Neural cell (in vitro differentiated cells): ENCODE measurements at regions not wholly inside any gene's neighbourhood (a gene's known extent, or its start where the extent isn't known, plus 50 kb on each side); places are given as distances from the start of the nearest gene placed in this dataset.

Source experiments
- H2AFZ ChIP-seq: fragments of 200-600, 300-800 bp; sonication (generic), shearing (Covaris generic); 2 replicates; pipeline ENCODE4 v1.6.0; 2014; ENCODE audit warnings: low read depth, mild to moderate bottlenecking, antibody characterized with exemption, low read length, moderate library complexity
- H3F3A ChIP-seq: fragments of 200-600 bp; shearing (Covaris generic); 2 replicates; pipeline ENCODE4 v1.6.1; 2016; ENCODE audit warnings: mild to moderate bottlenecking, moderate library complexity, mixed read lengths, antibody characterized with exemption, low read length; ENCODE audit not compliant: insufficient read depth, poor library complexity, severe bottlenecking
- H3K27ac ChIP-seq: fragments of 200-600, 300-800 bp; sonication (generic), shearing (Covaris generic); 2 replicates; pipeline ENCODE4 v1.5.1; 2014; ENCODE audit warnings: mild to moderate bottlenecking, low read length, moderate library complexity
- H3K27me3 ChIP-seq: fragments of 300-800, 200-600 bp; sonication (generic), shearing (Covaris generic); 2 replicates; pipeline ENCODE4 v1.6.0; 2014; ENCODE audit warnings: mild to moderate bottlenecking, low read depth, low read length, moderate library complexity; ENCODE audit not compliant: insufficient read depth
- H3K36me3 ChIP-seq: fragments of 300-800, 200-600 bp; sonication (generic), shearing (Covaris generic); 2 replicates; pipeline ENCODE4 v1.5.1; 2014; ENCODE audit warnings: mild to moderate bottlenecking, antibody characterized with exemption, low read length, moderate library complexity; ENCODE audit not compliant: insufficient read depth
- H3K4me2 ChIP-seq: fragments of 300-800, 200-600 bp; sonication (generic), shearing (Covaris generic); 2 replicates; pipeline ENCODE4 v1.6.0; 2014; ENCODE audit warnings: mild to moderate bottlenecking, low read length
- H3K4me3 ChIP-seq: fragments of 300-800, 200-600 bp; sonication (generic), shearing (Covaris generic); 2 replicates; pipeline ENCODE4 v1.5.1; 2014; ENCODE audit warnings: mild to moderate bottlenecking, low read length, moderate library complexity
- H3K79me2 ChIP-seq: fragments of 200-600 bp; shearing (Covaris generic); replicated peaks from 2 replicates; pipeline ENCODE4 v1.6.0; 2014; ENCODE audit warnings: mild to moderate bottlenecking, low read length, moderate library complexity; ENCODE audit not compliant: insufficient read depth
- H3K9ac ChIP-seq: fragments of 300-800, 200-600 bp; sonication (generic), shearing (Covaris generic); 2 replicates; pipeline ENCODE4 v1.6.1; 2016; ENCODE audit warnings: mild to moderate bottlenecking, low read length, mixed read lengths
- H3K9me2 ChIP-seq: fragments of 200-600 bp; shearing (Covaris generic); 2 replicates; pipeline ENCODE4 v1.6.1; 2016; ENCODE audit warnings: mild to moderate bottlenecking, low read length, mixed read lengths; ENCODE audit not compliant: insufficient read depth
- H3K9me3 ChIP-seq: fragments of 200-600, 300-800 bp; sonication (generic), shearing (Covaris generic); 2 replicates; pipeline ENCODE4 v1.6.1; 2016; ENCODE audit warnings: mild to moderate bottlenecking, mixed run types, low read length, moderate library complexity, mixed read lengths
- H4K20me1 ChIP-seq: fragments of 200-600 bp; shearing (Covaris generic); 2 replicates; pipeline ENCODE4 v1.6.1; 2016; ENCODE audit warnings: mild to moderate bottlenecking, mixed run types; ENCODE audit not compliant: insufficient read depth
- CTCF ChIP-seq: fragments of 450-650 bp; IDR thresholded peaks from 2 replicates; pipeline ENCODE4 v1.5.1; 2014; ENCODE audit warnings: antibody characterized with exemption, mild to moderate bottlenecking, moderate library complexity; ENCODE audit not compliant: poor library complexity, severe bottlenecking
- EP300 ChIP-seq: fragments of 450-650 bp; conservative IDR thresholded peaks from 2 replicates; pipeline ENCODE4 v1.6.1; 2014; ENCODE audit warnings: antibody characterized with exemption, mild to moderate bottlenecking, moderate library complexity; ENCODE audit not compliant: poor library complexity, severe bottlenecking
- EZH2 ChIP-seq: fragments of 200-600, 300-800 bp; shearing (Covaris generic), sonication (generic); IDR thresholded peaks from 2 replicates; pipeline ENCODE4 v1.6.1; 2014; ENCODE audit warnings: antibody characterized with exemption, low read length, borderline replicate concordance, mild to moderate bottlenecking; ENCODE audit not compliant: insufficient read depth, poor library complexity, severe bottlenecking
- MXI1 ChIP-seq: fragments of 450-650 bp; conservative IDR thresholded peaks from 2 replicates; pipeline ENCODE4 v1.6.1; 2014; ENCODE audit warnings: antibody characterized with exemption, mild to moderate bottlenecking; ENCODE audit not compliant: poor library complexity, severe bottlenecking
- POLR2AphosphoS5 ChIP-seq: IDR thresholded peaks from 2 replicates; pipeline ENCODE4 v1.6.1; 2012
- RAD21 ChIP-seq: fragments of 450-650 bp; conservative IDR thresholded peaks from 2 replicates; pipeline ENCODE4 v1.6.1; 2014; ENCODE audit warnings: antibody characterized with exemption, mild to moderate bottlenecking, moderate library complexity
- SMC3 ChIP-seq: fragments of 450-650 bp; conservative IDR thresholded peaks from 2 replicates; pipeline ENCODE4 v1.6.1; 2014; ENCODE audit warnings: antibody characterized with exemption, mild to moderate bottlenecking, moderate library complexity; ENCODE audit not compliant: poor library complexity
- TAF1 ChIP-seq: IDR thresholded peaks from 2 replicates; pipeline ENCODE4 v1.6.1; 2012; ENCODE audit warnings: low read depth
- TF ChIP-seq, protein P1 (sequence below): IDR thresholded peaks from 2 replicates; pipeline ENCODE4 v1.6.1; 2012; ENCODE audit warnings: borderline replicate concordance

- no peaks in the 10 kb centered on the region for H3F3A ChIP-seq
- no peak overlapping the region for H3K9ac ChIP-seq
- no peak overlapping the region for H2AFZ ChIP-seq
- no peaks in the 10 kb centered on the region for H3K36me3 ChIP-seq
- H3K27me3 ChIP-seq = no peaks in the 10 kb centered on the region
- H3K9me2 ChIP-seq = no peaks in the 10 kb centered on the region
- H3K4me3 ChIP-seq = no peak overlapping the region
- H4K20me1 ChIP-seq = no peaks in the 10 kb centered on the region
- H3K4me2 ChIP-seq = no peak overlapping the region
- H3K79me2 ChIP-seq = no peaks in the 10 kb centered on the region
- H3K9me3 ChIP-seq = no peaks in the 10 kb centered on the region
- TF ChIP-seq MXI1 = no peak
- no peak for TF ChIP-seq SMC3
- TF ChIP-seq EP300 = no peak
- no peak for TF ChIP-seq TAF1
- no peak for TF ChIP-seq POLR2AphosphoS5
- no peak for TF ChIP-seq EZH2
- no peak for TF ChIP-seq RAD21
- TF ChIP-seq, protein P1, sequence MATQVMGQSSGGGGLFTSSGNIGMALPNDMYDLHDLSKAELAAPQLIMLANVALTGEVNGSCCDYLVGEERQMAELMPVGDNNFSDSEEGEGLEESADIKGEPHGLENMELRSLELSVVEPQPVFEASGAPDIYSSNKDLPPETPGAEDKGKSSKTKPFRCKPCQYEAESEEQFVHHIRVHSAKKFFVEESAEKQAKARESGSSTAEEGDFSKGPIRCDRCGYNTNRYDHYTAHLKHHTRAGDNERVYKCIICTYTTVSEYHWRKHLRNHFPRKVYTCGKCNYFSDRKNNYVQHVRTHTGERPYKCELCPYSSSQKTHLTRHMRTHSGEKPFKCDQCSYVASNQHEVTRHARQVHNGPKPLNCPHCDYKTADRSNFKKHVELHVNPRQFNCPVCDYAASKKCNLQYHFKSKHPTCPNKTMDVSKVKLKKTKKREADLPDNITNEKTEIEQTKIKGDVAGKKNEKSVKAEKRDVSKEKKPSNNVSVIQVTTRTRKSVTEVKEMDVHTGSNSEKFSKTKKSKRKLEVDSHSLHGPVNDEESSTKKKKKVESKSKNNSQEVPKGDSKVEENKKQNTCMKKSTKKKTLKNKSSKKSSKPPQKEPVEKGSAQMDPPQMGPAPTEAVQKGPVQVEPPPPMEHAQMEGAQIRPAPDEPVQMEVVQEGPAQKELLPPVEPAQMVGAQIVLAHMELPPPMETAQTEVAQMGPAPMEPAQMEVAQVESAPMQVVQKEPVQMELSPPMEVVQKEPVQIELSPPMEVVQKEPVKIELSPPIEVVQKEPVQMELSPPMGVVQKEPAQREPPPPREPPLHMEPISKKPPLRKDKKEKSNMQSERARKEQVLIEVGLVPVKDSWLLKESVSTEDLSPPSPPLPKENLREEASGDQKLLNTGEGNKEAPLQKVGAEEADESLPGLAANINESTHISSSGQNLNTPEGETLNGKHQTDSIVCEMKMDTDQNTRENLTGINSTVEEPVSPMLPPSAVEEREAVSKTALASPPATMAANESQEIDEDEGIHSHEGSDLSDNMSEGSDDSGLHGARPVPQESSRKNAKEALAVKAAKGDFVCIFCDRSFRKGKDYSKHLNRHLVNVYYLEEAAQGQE = no peak
- TF ChIP-seq CTCF = no peak
- no peak overlapping the region for H3K27ac ChIP-seq
These were observed 425.3 kb downstream of the EPM2A start for GRCh38 chr6:145309842-145310535.

DNA sequence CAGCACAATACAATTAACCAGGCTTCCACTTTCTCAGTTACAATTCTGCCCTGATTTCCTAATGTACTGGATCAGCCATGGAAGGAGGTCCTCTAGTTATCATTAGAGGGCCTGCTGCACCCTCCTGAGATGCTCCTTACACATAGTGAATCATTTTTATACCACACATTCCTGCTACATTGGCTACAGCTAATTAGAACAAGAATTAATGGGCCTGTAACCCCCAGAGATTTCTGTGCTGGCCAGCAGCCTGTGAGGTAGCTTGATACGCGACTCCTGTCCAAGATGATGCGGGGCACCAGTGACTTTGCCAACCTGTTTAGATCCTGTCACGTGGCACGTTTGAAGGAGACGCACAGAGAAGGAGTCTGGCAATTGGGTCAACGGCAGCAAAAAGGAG, 422.8 kb downstream of the EPM2A start:
- Histone ChIP-seq H4K20me1 (no peaks in the 10 kb centered on the region), H3K27me3 (no peaks in the 10 kb centered on the region), H3K4me2 (no peak overlapping the region), H3K36me3 (no peaks in the 10 kb centered on the region), H2AFZ (no peak overlapping the region), H3K9me2 (no peaks in the 10 kb centered on the region), H3K9me3 (no peaks in the 10 kb centered on the region), H3F3A (no peaks in the 10 kb centered on the region), H3K79me2 (no peaks in the 10 kb centered on the region), H3K27ac (no peak overlapping the region), H3K4me3 (no peak overlapping the region), H3K9ac (no peak overlapping the region)
- TF ChIP-seq EZH2 (no peak), POLR2AphosphoS5 (no peak), EP300 (no peak), CTCF (no peak), MXI1 (no peak), SMC3 (no peak), RAD21 (no peak), TAF1 (no peak)
- TF ChIP-seq, protein P1 = no peak
